Fibroblast of lung (primary cell): ENCODE measurements at regions not wholly inside any gene's neighbourhood (a gene's known extent, or its start where the extent isn't known, plus 50 kb on each side); places are given as distances from the start of the nearest gene placed in this dataset.

Source experiments
- DNase-seq, 2 donors: peaks; one replicate each; pipeline versions ENCODE4 v3.0.0 to v3.0.0-alpha.2; 2010; ENCODE audit warnings: low read depth in 2 of 2
- H2AFZ ChIP-seq: 2 replicates; pipeline ENCODE4 v1.5.1; 2012; ENCODE audit warnings: low read length, control low read depth, inconsistent platforms
- H3K27ac ChIP-seq: 2 replicates; pipeline ENCODE4 v1.5.1; 2011; ENCODE audit warnings: low read length, control low read depth; ENCODE audit not compliant: insufficient read depth
- H3K27me3 ChIP-seq: 2 replicates; pipeline ENCODE4 v1.5.1; 2011; ENCODE audit warnings: mild to moderate bottlenecking, low read length; ENCODE audit not compliant: control insufficient read depth, insufficient read depth
- H3K36me3 ChIP-seq: 2 replicates; pipeline ENCODE4 v1.5.1; 2011; ENCODE audit warnings: low read length; ENCODE audit not compliant: control insufficient read depth, insufficient read depth
- H3K4me1 ChIP-seq: 2 replicates; pipeline ENCODE4 v1.5.1; 2011; ENCODE audit warnings: low read length; ENCODE audit not compliant: control insufficient read depth, insufficient read depth; ENCODE audit errors: extremely low read depth
- H3K4me2 ChIP-seq: 2 replicates; pipeline ENCODE4 v1.5.1; 2011; ENCODE audit warnings: low read length, control low read depth; ENCODE audit not compliant: insufficient read depth; ENCODE audit errors: extremely low read depth
- H3K4me3 ChIP-seq, 4 experiments: fragments of 200-600 bp in 1 of 4; sonication (generic) in 1 of 4; replicated peaks in 1 of 4; 2 replicates each; pipeline ENCODE4 v1.5.1; 2011 to 2016; ENCODE audit warnings: low read length in 4 of 4, low read depth in 3 of 4, mild to moderate bottlenecking in 3 of 4, control low read depth in 2 of 4, inconsistent platforms in 1 of 4, mixed read lengths in 1 of 4; ENCODE audit not compliant: insufficient read depth in 1 of 4; ENCODE audit errors: control extremely low read depth in 1 of 4
- H3K79me2 ChIP-seq: 2 replicates; pipeline ENCODE4 v1.5.1; 2012; ENCODE audit warnings: mild to moderate bottlenecking, low read length, inconsistent platforms; ENCODE audit not compliant: control insufficient read depth, insufficient read depth
- H3K9ac ChIP-seq: 2 replicates; pipeline ENCODE4 v1.5.1; 2011; ENCODE audit warnings: mild to moderate bottlenecking, low read length, control low read depth; ENCODE audit not compliant: insufficient read depth
- H3K9me3 ChIP-seq: 2 replicates; pipeline ENCODE4 v1.5.1; 2012; ENCODE audit warnings: low read depth, low read length; ENCODE audit not compliant: control insufficient read depth, insufficient read depth
- H4K20me1 ChIP-seq: 2 replicates; pipeline ENCODE4 v1.5.1; 2011; ENCODE audit warnings: low read length; ENCODE audit not compliant: control insufficient read depth, insufficient read depth; ENCODE audit errors: extremely low read depth
- CTCF ChIP-seq, 2 donors: IDR thresholded peaks in 1 of 2; conservative IDR thresholded peaks in 1 of 2; 1 replicate in 1 of 2; 2 replicates in 1 of 2; pipeline ENCODE4 v1.5.1; 2011 to 2012; ENCODE audit warnings: low read length in 2 of 2, control low read depth in 1 of 2, inconsistent platforms in 1 of 2, low read depth in 1 of 2, mild to moderate bottlenecking in 1 of 2
- EZH2 ChIP-seq: IDR thresholded peaks from 2 replicates; pipeline ENCODE4 v1.5.1; 2012; ENCODE audit warnings: low read length, control low read depth, mild to moderate bottlenecking; ENCODE audit errors: missing control alignments

DNA sequence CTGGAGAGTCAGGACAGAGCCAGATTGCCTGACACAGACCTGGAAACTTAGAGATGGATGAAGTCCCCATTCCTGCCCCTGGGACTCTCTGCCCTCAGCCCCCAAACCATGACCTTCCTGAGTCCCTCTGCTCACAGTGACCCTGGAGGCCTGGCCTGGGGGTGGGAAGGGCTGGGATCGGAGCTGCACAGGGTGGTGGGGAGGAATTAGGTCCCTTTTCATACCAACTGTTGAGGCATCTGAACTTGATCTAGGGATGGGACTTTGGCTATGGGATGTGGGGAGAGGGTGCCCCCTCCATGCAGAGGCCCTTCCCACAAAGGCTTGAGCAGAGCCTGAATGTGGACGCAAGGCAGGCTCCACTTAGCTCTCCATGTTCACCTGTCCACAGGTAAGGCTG, 144.1 kb downstream of the MRPL14 start:
- Histone ChIP-seq H4K20me1 (no peaks in the 10 kb centered on the region), H3K4me3 (no peak overlapping the region), H3K9ac (no peak overlapping the region), H3K9me3 (no peaks in the 10 kb centered on the region), H2AFZ (no peak overlapping the region), H3K36me3 (no peaks in the 10 kb centered on the region), H3K79me2 (no peaks in the 10 kb centered on the region), H3K27ac (no peak overlapping the region), H3K4me1 (peaks cover 7% of the 10 kb centered on the region), H3K27me3 (peaks cover 4% of the 10 kb centered on the region), H3K4me2 (no peak overlapping the region)
- DNase-seq = no peak
- no peak for TF ChIP-seq EZH2
- TF ChIP-seq CTCF (conservative IDR thresholded peaks at IDR 0.05 in 1 of 2, IDR thresholded peaks at IDR 0.05 in 1 of 2; ENCODE audit: low read depth in 1 of 2, low read length in 2 of 2) = no peak

DNA sequence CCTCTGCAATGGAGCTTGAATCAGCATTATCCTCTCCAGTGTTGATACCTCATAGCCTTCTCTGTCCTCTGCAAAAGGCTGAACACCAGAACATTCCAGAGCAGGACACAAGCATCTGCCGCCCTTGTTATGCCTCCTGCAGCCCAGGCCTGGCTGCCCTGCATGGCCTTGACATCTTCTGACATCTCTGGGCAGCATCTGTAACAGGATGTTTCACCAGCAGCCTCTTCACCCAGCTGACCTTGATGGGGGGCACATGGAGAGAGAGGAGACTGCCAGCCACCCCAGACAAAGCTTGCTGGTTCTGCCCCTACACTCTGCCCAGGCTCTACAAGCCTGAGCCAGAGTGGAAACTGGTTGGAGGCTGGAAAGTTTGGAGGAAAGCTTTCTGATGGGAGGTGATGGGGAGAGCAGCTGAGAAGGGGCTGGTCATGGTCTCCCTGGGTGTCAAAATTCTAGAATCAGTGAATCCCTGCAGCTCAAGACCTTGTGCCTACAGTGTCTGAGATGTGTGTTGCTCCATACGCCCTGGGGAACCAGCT, 145.1 kb downstream of the MRPL14 start:
- Histone ChIP-seq H3K9ac (no peak overlapping the region), H4K20me1 (no peaks in the 10 kb centered on the region), H3K4me2 (no peak overlapping the region), H3K9me3 (no peaks in the 10 kb centered on the region), H3K4me1 (peaks cover 13% of the 10 kb centered on the region), H3K27me3 (no peaks in the 10 kb centered on the region), H2AFZ (no peak overlapping the region), H3K4me3 (no peak overlapping the region), H3K36me3 (no peaks in the 10 kb centered on the region), H3K27ac (no peak overlapping the region), H3K79me2 (no peaks in the 10 kb centered on the region)
- DNase-seq = no peak
- no peak for TF ChIP-seq CTCF (conservative IDR thresholded peaks at IDR 0.05 in 1 of 2, IDR thresholded peaks at IDR 0.05 in 1 of 2; ENCODE audit: low read depth in 1 of 2, low read length in 2 of 2)
- no peak for TF ChIP-seq EZH2

- Histone ChIP-seq H3K9me3 (no peaks in the 10 kb centered on the region), H3K27ac (no peak overlapping the region), H2AFZ (no peak overlapping the region), H3K9ac (no peak overlapping the region), H3K79me2 (no peaks in the 10 kb centered on the region), H3K4me1 (peaks cover 13% of the 10 kb centered on the region), H3K4me3 (no peak overlapping the region), H4K20me1 (no peaks in the 10 kb centered on the region), H3K27me3 (no peaks in the 10 kb centered on the region), H3K36me3 (no peaks in the 10 kb centered on the region), H3K4me2 (no peak overlapping the region)
- TF ChIP-seq CTCF (conservative IDR thresholded peaks at IDR 0.05 in 1 of 2, IDR thresholded peaks at IDR 0.05 in 1 of 2; ENCODE audit: low read depth in 1 of 2, low read length in 2 of 2) (no peak), EZH2 (no peak)
- DNase-seq = no peak
These were observed 145.8 kb downstream of the MRPL14 start for GRCh38 chr6:43981363-43981990.
